ENCODE measurements at regions not wholly inside any gene's neighbourhood (a gene's known extent, or its start where the extent isn't known, plus 50 kb on each side); places are given as distances from the start of the nearest gene placed in this dataset.

- Histone ChIP-seq H3K27ac (ENCODE audit: extremely low read length, insufficient read depth, low read length) (no peak overlapping the region), H3K36me3 (replicated peaks in 1 of 2; ENCODE audit: control insufficient read depth in 1 of 2, insufficient read depth in 2 of 2, low read length in 2 of 2) (no peaks in the 10 kb centered on the region), H3K4me1 (ENCODE audit: insufficient read depth, low read length) (no peaks in the 10 kb centered on the region), H3K4me2 (ENCODE audit: low read depth, low read length) (no peak overlapping the region), H3K79me2 (ENCODE audit: insufficient read depth, low read length) (no peaks in the 10 kb centered on the region), H3K9me3 (ENCODE audit: low read length) (no peaks in the 10 kb centered on the region), H3K4me3 (replicated peaks in 1 of 3; ENCODE audit: insufficient read depth in 1 of 3, low read depth in 2 of 3, low read length in 3 of 3) (no peak overlapping the region), H2AFZ (ENCODE audit: low read length) (no peak overlapping the region), H3K9ac (ENCODE audit: insufficient read depth, low read depth, low read length) (no peak overlapping the region), H4K20me1 (ENCODE audit: insufficient read depth, low read length) (no peaks in the 10 kb centered on the region), H3K27me3 (ENCODE audit: control insufficient read depth in 1 of 2, insufficient read depth in 2 of 2, low read length in 2 of 2) (peaks cover 1 to 31% of the 10 kb centered on the region in 2 experiments; a peak in 1 of 5 replicates)
- TF ChIP-seq ZNF232 (CRISPR knock-in tag; IDR thresholded peaks at IDR 0.05; ENCODE audit: borderline replicate concordance): no peak
- TF ChIP-seq, protein P1, sequence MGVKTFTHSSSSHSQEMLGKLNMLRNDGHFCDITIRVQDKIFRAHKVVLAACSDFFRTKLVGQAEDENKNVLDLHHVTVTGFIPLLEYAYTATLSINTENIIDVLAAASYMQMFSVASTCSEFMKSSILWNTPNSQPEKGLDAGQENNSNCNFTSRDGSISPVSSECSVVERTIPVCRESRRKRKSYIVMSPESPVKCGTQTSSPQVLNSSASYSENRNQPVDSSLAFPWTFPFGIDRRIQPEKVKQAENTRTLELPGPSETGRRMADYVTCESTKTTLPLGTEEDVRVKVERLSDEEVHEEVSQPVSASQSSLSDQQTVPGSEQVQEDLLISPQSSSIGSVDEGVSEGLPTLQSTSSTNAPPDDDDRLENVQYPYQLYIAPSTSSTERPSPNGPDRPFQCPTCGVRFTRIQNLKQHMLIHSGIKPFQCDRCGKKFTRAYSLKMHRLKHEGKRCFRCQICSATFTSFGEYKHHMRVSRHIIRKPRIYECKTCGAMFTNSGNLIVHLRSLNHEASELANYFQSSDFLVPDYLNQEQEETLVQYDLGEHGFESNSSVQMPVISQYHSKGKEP (CRISPR knock-in tag; IDR thresholded peaks at IDR 0.05): no peak
- TF ChIP-seq FOXC1 (CRISPR knock-in tag; IDR thresholded peaks at IDR 0.05; ENCODE audit: borderline replicate concordance): no peak
- TF ChIP-seq NBN (conservative IDR thresholded peaks at IDR 0.05): no peak
- TF ChIP-seq TAF1 (CRISPR knock-in tag; IDR thresholded peaks at IDR 0.05): no peak
- no peak for TF ChIP-seq ZNF549 (CRISPR knock-in tag; IDR thresholded peaks at IDR 0.05)
- no peak for TF ChIP-seq RAD21 (CRISPR knock-in tag; IDR thresholded peaks at IDR 0.05)
- TF ChIP-seq SRSF1 (optimal IDR thresholded peaks at IDR 0.05; ENCODE audit: low read depth, low read length): no peak
- no peak for TF ChIP-seq BHLHE40 (IDR thresholded peaks at IDR 0.05; ENCODE audit: low read length)
- no peak for TF ChIP-seq KLF16 (CRISPR knock-in tag; IDR thresholded peaks at IDR 0.05)
- TF ChIP-seq NR2C2 (CRISPR knock-in tag; IDR thresholded peaks at IDR 0.05; ENCODE audit: borderline replicate concordance): no peak
- no peak for TF ChIP-seq TCF7 (IDR thresholded peaks at IDR 0.05; ENCODE audit: low read depth)
- no peak for TF ChIP-seq SAP130 (CRISPR knock-in tag; IDR thresholded peaks at IDR 0.05; ENCODE audit: low read depth)
- no peak for TF ChIP-seq RBM39 (IDR thresholded peaks at IDR 0.05; ENCODE audit: low read depth, low read length, poor library complexity, severe bottlenecking)
- no peak for TF ChIP-seq ZGPAT (CRISPR knock-in tag; IDR thresholded peaks at IDR 0.05)
- no TSS peak for BruUV-seq (replicated peaks)
- ATAC-seq: no peak
- in situ Hi-C loops (cut with HindIII; ENCODE audit: extremely low pct_ligation_motif_present, low pct_unique_long_range_greater_than_20kb): no loop called here
- intact Hi-C loops (cut with micrococcal nuclease; ENCODE audit: unreplicated experiment): no loop called here
- no peak for DNase-seq (ENCODE audit: low spot score)
- 44% methylated on average over 10 of the region's 10 CpGs for WGBS (ENCODE audit: low lambda C conversion rate)
- ChIA-PET POLR2A (no interaction called here), CTCF (ENCODE audit: low intra/inter-chr PET ratio, low total read pairs) (no interaction called here)
- FAIRE-seq: no peak
Measured at GRCh38 chr1:181179279-181179986, 90.9 kb downstream of the IER5 start.
